ENCODE measurements at regions not wholly inside any gene's neighbourhood (a gene's known extent, or its start where the extent isn't known, plus 50 kb on each side); places are given as distances from the start of the nearest gene placed in this dataset.

DNA sequence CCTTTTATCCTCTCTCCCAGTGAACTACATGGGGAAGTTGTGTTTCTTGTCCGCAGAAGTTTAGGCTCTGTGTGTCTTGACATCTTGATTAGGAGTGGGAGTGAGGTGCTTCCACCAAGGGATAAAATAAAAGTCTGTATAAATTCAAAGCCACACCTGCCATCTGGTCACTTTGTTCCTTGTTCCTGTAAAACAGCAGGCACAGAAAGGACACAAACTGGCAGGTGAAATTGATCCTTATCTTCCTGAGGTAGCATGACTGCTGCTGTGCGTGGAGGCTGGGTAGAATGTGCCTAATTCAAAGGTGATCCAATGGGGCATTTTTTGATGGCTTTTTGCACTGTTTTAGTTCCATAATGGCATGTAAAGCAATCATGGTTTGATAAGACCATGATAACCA lies 104.3 kb upstream of the KITLG start:
- CTCF ChIA-PET: no interaction called here
- Histone ChIP-seq H3K4me1 (no peaks in the 10 kb centered on the region), H3K27me3 (replicated peaks; ENCODE audit: control insufficient read depth, insufficient read depth, low read length) (no peaks in the 10 kb centered on the region), H3K9me3 (peaks cover 20% of the 10 kb centered on the region; the same call in 1 of the 2 replicates), H3K36me3 (ENCODE audit: control insufficient read depth, insufficient read depth, low read length) (no peaks in the 10 kb centered on the region), H3K4me3 (ENCODE audit: low read depth, low read length) (no peak overlapping the region)
- no TSS peak for BruUV-seq (replicated peaks)
- POLR2A ChIA-PET: no interaction called here
- no peaks in the 10 kb centered on the region for H3K27me3 Mint-ChIP-seq (ENCODE audit: insufficient read depth, unreplicated experiment)
- no peak overlapping the region for H3K27ac Mint-ChIP-seq (ENCODE audit: unreplicated experiment)
- no peak for DNase-seq
- H3K4me3 Mint-ChIP-seq (ENCODE audit: unreplicated experiment): no peak overlapping the region
- no peaks in the 10 kb centered on the region for H3K4me1 Mint-ChIP-seq (ENCODE audit: low read depth, unreplicated experiment)
- H3K36me3 Mint-ChIP-seq (ENCODE audit: insufficient read depth, unreplicated experiment): no peaks in the 10 kb centered on the region
- intact Hi-C loops (cut with micrococcal nuclease; ENCODE audit: unreplicated experiment): no loop called here
- peaks cover 13% of the 10 kb centered on the region for H3K9me3 Mint-ChIP-seq (ENCODE audit: unreplicated experiment)
- TF ChIP-seq, protein P1, sequence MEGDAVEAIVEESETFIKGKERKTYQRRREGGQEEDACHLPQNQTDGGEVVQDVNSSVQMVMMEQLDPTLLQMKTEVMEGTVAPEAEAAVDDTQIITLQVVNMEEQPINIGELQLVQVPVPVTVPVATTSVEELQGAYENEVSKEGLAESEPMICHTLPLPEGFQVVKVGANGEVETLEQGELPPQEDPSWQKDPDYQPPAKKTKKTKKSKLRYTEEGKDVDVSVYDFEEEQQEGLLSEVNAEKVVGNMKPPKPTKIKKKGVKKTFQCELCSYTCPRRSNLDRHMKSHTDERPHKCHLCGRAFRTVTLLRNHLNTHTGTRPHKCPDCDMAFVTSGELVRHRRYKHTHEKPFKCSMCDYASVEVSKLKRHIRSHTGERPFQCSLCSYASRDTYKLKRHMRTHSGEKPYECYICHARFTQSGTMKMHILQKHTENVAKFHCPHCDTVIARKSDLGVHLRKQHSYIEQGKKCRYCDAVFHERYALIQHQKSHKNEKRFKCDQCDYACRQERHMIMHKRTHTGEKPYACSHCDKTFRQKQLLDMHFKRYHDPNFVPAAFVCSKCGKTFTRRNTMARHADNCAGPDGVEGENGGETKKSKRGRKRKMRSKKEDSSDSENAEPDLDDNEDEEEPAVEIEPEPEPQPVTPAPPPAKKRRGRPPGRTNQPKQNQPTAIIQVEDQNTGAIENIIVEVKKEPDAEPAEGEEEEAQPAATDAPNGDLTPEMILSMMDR (IDR thresholded peaks at IDR 0.05; ENCODE audit: insufficient read depth in 1 of 2, low read depth in 1 of 2, low read length in 1 of 2, severe bottlenecking in 1 of 2, unreplicated experiment in 1 of 2): no peak

DNA sequence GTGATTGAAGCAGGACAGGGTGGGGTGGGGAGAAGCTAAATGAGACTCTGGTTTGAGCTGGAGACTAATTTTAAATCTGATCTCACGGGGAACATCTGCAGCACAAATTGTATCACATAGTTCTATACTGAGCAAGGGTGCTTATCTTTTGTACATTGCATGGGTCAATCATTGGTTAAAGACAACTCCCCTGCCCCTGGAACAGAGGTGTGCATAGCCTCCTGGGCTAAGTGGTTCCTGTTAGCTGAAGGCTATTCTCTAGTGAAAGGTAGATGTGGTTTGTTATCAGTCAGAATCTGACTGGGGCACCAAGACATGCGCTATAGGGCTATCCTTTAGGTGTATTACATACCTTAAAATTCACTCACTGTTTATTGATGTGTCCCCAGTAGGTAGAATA lies 103.9 kb upstream of the KITLG start:
- H3K36me3 Mint-ChIP-seq (ENCODE audit: insufficient read depth, unreplicated experiment): no peaks in the 10 kb centered on the region
- H3K9me3 ChIP-seq: peaks cover 20% of the 10 kb centered on the region; the same call in 1 of the 2 replicates
- no peaks in the 10 kb centered on the region for H3K4me1 ChIP-seq
- peaks cover 13% of the 10 kb centered on the region for H3K9me3 Mint-ChIP-seq (ENCODE audit: unreplicated experiment)
- intact Hi-C loops (cut with micrococcal nuclease; ENCODE audit: unreplicated experiment): no loop called here
- ChIA-PET CTCF (no interaction called here), POLR2A (no interaction called here)
- H3K27me3 ChIP-seq (replicated peaks; ENCODE audit: control insufficient read depth, insufficient read depth, low read length): no peaks in the 10 kb centered on the region
- TF ChIP-seq, protein P1 (IDR thresholded peaks at IDR 0.05; ENCODE audit: insufficient read depth in 1 of 2, low read depth in 1 of 2, low read length in 1 of 2, severe bottlenecking in 1 of 2, unreplicated experiment in 1 of 2): no peak
- no peak overlapping the region for H3K4me3 Mint-ChIP-seq (ENCODE audit: unreplicated experiment)
- DNase-seq: no peak
- no peaks in the 10 kb centered on the region for H3K27me3 Mint-ChIP-seq (ENCODE audit: insufficient read depth, unreplicated experiment)
- no peaks in the 10 kb centered on the region for H3K4me1 Mint-ChIP-seq (ENCODE audit: low read depth, unreplicated experiment)
- no TSS peak for BruUV-seq (replicated peaks)
- H3K36me3 ChIP-seq (ENCODE audit: control insufficient read depth, insufficient read depth, low read length): no peaks in the 10 kb centered on the region
- no peak overlapping the region for H3K27ac Mint-ChIP-seq (ENCODE audit: unreplicated experiment)
- no peak overlapping the region for H3K4me3 ChIP-seq (ENCODE audit: low read depth, low read length)

DNA sequence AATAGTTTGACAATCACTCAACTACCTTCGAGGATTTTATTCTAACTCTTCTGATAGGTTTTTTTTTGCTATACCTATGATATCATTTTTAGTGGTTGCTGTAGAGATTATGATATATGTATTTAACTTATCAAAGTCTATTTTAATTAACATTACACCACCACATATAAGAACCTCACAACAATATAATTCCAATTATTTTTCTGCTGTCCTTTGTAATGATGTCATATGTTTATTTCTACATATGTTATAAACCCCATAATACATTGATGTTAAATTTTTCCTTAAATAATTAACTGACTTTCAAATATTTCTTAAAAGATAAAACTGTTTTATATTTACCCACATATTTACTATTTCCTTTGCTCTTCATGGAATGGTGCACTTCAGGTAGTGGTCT lies 103.4 kb upstream of the KITLG start:
- CTCF ChIA-PET: no interaction called here
- Mint-ChIP-seq H3K36me3 (ENCODE audit: insufficient read depth, unreplicated experiment) (no peaks in the 10 kb centered on the region), H3K27me3 (ENCODE audit: insufficient read depth, unreplicated experiment) (no peaks in the 10 kb centered on the region), H3K4me3 (ENCODE audit: unreplicated experiment) (no peak overlapping the region), H3K9me3 (ENCODE audit: unreplicated experiment) (peaks cover 13% of the 10 kb centered on the region), H3K4me1 (ENCODE audit: low read depth, unreplicated experiment) (no peaks in the 10 kb centered on the region), H3K27ac (ENCODE audit: unreplicated experiment) (no peak overlapping the region)
- Histone ChIP-seq H3K27me3 (replicated peaks; ENCODE audit: control insufficient read depth, insufficient read depth, low read length) (no peaks in the 10 kb centered on the region), H3K4me3 (ENCODE audit: low read depth, low read length) (no peak overlapping the region), H3K36me3 (ENCODE audit: control insufficient read depth, insufficient read depth, low read length) (no peaks in the 10 kb centered on the region), H3K4me1 (no peaks in the 10 kb centered on the region), H3K9me3 (peaks cover 20% of the 10 kb centered on the region; the same call in 1 of the 2 replicates)
- intact Hi-C loops (cut with micrococcal nuclease; ENCODE audit: unreplicated experiment): no loop called here
- DNase-seq: no peak
- TF ChIP-seq, protein P1 (IDR thresholded peaks at IDR 0.05; ENCODE audit: insufficient read depth in 1 of 2, low read depth in 1 of 2, low read length in 1 of 2, severe bottlenecking in 1 of 2, unreplicated experiment in 1 of 2): no peak
- BruUV-seq (replicated peaks): no TSS peak
- POLR2A ChIA-PET: no interaction called here

Measured in Caco-2 (cell line).